UCSD-AML1 (cell line): ENCODE measurements at regions not wholly inside any gene's neighbourhood (a gene's known extent, or its start where the extent isn't known, plus 50 kb on each side); places are given as distances from the start of the nearest gene placed in this dataset.

Source experiments
- DNase-seq: peaks from one replicate; lab custom pipeline; 2025; ENCODE audit not compliant: unreplicated experiment; lab: John Stamatoyannopoulos, UW

DNA sequence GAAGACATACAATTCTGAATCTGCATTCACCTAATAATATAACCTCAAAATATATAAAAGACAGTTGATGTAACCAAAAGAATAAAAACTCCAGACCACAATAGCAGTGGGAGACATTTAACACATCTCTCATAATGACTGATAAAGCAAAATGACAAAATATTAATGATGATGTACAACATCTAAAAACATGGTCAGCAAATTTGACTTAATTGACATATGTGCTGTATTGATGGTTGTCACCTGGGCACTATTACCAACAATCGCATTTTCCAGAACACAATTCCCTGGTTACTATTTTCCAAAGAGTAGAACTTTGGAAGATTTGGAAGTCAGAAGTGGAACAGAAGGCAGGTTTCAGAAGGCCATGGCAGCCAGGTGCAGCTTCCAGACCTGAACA, 899.5 kb upstream of the CELF2 start:
- no peak for DNase-seq

DNA sequence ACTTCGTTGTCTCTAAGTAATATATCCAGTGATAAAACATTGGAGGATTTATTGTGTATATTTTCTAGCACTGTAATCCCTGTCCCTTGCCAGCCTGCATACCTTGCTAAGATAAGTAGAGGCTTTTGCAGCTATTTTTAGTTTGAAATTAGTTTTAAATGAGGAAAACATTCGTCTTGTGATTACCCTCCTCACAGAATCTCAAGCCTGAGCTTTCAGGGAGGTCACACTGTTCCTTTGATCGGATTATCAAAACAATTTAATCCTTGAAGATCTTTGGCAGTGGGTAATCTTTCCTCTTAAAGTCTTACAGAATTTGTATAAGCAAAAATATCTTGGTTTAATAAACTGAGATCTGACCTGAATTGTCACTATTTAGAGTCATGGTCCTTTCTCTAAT, 897.0 kb upstream of the CELF2 start:
- DNase-seq = no peak

DNA sequence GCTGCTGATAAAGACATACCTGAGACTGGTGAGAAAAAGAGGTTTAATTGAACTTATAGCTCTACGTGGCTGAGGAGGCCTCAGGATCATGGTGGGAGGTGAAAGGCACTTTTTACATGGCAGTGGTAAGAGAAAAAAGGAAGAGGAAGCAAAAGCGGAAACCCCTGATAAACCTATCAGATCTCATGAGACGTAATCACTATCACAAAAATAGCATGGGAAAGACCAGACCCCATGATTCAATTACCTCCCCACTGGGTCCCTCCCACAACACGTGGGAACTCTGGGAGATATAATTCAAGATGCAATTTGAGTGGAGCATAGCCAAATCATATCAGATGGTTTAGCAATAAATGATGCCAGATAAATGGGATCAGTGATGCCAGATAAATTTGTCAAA, 892.0 kb upstream of the CELF2 start:
- DNase-seq = no peak

DNA sequence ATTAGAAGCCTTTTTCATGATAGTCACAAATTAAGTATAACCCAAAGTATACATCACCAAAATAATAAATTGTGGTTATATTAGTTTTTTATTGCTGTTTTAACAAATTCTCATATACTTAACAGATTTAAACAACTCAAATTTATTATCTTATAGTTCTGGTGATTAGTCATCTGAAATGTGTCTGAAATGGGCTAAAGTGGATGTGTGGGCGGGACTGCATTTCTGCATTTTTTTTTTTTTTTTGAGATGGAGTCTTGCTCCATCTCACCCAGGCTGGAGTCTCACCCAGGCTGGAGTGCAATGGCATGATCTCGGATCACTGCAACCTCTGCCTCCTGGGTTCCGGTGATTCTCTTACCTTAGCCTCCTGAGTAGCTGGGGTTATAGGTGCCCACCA, 891.5 kb upstream of the CELF2 start:
- no peak for DNase-seq

DNA sequence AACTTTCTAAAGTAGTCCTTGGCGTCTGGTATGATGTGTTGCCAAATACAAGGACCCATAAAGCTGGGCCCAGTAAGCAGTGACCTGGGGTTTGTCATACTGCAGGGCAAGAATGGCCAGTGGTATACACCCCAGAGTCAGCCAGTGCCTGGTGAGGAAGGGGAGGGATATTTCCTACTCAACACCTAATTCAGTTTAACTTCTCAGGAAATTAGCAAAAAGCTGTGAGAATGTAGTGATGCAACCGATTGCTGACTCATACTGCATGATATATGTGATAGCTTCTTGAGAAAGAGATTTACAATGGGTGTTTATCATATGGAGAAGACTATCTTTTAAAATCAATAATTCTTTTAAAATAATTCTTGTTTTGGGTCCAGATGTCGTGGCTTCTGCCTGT, 889.3 kb upstream of the CELF2 start:
- no peak for DNase-seq

DNA sequence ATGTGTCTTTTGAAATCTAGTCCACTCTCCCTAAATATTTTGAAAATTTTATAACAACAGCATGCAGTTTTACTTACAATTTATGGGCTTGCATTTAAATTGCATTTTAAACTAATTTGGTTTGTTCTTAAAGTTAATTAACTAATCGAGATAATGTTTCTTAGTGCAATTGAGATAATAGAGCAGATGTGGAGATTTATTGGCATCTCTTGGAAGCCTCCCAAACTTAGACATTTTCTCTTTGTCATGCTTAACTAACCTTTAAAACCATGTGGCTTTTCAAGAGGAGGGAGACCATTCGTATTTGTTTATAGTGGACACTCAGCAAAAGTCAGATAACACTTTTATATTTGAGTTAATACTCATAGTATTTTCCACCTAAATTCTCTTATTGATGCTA, 887.0 kb upstream of the CELF2 start:
- DNase-seq = no peak

DNA sequence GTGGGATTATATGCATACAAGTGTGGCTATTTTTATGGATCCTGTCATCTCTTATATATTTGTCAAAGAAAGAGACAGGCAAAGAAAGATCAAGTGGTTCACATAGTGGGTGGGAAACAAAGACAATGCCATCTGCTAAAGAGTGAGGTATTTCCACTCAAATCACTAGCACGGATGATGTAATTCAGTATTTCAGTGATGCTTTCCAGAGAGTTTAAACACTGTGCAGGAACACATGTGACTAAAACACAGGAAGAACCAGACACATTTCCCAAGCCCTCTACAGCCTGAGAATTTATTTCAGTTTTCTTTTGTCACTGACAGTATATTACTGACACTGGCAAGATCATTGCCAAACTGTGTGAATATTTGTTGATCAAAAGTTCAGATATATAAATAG, 885.7 kb upstream of the CELF2 start:
- DNase-seq = no peak

DNA sequence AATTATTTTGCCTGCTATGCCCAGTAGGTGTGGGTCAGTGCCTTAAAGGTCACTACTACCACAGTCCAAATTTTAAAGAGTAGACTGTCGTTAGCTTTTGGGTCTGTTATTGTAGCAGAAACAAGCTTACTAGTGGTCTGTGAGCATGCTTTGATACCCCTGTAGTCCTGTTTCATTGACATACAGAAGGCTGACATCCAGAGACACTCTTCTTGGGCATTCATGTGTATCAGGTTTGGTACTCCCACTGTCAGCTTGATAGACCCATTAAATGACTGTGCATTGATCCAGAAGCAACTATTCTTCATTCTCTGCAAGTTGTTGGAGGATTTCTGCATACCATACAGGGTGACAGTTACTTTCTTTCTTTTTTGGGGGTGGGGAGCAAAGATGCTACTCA, 884.4 kb upstream of the CELF2 start:
- DNase-seq = no peak

DNA sequence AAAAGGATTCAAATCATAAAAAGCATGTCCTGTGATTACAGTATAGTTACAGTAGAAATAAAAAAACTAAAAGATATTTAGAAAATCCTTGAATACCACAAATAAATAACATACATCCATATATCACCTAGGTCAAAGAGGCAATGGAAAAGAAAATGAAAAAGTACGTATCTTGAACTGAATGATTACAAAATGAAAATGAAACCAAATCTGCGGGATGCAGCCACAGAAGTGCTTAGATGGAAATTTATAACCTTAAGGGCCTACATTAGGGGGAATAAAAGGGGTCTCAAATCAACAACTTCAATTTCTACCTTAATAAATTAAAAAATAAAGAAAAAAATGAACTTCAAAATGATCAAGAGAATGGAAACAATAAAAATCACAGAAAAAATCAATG, 879.0 kb upstream of the CELF2 start:
- no peak for DNase-seq

DNA sequence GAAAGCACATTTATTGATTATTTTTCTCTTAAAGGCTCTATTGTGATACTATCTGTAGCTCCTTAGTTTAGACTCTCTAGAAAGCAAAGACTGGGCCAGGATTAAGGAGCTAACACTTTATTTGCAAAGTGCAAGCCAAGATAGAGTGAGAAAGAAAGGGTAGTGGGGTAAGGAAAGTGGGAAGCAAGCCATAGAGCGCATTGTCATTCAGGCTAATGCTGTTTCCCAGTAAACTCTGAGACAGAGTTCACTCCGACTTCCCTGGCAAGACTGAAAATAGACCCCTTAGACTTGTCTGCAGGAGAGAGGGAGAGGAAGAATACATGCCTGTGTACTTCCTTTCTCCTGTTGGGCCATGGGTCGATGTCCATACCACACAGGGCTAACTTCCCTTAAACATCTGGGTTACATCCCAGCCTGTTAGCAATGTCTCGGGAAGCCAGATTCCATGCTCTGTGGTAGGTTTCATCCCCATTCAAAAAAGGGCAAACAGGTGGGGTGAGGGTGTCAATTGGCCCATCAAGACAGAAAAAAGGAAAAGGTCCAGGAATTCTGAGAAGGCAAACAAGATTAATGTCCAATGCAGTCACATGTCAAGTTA, 875.8 kb upstream of the CELF2 start:
- no peak for DNase-seq

DNA sequence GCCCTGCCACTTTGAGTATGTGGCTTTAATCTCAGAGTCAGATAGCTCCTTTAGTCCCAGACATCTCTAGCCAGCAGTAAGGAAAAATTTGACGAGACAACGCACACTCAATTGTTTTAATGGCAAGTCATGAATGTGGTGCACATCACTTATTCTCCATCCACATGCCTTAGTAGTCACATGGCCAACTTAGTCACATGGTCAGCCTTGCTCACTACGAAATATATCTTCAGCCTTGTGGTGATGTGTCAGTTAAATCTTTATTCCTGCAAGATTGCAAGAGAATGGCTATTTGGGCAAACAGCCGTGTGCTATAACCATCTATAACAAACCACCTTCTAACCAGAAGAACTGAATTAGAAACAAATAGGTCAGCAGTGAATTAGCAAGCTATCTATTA, 871.1 kb upstream of the CELF2 start:
- DNase-seq = no peak

DNA sequence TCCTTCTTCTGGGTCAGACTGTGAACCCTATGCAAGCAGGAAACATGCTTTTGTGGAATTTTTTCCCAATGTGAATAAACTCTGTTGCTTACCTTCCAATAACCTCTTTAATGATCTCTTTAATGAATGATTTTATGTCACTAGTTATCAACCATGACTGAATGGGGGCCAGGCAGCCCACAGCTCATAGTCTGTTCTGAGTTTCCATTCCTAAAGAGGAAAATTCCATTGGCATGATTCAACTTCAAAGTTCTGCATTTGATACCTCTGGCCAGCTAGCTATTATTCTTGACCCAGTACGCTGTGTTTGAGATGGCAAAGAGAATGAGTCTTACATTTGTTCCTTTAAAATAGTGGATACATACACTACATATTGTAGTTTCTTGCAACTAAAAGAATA, 867.8 kb upstream of the CELF2 start:
- no peak for DNase-seq

DNA sequence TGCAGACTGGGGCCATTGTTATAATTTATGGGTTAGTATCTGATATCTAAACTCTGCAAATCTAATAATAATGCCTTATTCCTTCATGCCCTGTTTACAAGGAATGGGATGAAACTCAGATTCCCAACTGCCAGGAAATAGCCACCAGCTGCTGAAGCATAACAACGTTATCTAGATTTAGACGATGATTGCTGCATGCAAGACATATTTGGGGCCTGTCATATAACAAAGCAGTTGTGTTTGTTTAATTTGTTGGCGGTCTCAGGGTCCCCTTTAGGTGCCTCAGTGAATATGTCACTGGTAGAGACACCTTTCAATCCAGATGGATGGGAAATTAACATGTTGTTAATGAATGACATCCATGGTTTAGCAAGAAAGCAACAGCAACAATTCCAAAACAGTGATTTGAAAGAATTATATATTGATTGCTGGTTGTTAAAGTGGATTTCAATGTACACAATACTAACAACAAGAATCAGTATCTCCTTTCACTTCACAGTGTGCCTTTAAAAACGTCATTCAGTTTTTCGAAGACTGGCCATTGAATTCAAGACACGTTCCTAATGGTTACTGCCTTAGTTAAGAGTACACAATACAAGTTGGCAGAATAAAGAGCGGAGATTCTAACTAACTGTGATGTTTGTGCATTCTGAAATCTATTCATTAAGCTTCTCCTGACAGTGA, 860.6 kb upstream of the CELF2 start:
- DNase-seq = no peak

DNA sequence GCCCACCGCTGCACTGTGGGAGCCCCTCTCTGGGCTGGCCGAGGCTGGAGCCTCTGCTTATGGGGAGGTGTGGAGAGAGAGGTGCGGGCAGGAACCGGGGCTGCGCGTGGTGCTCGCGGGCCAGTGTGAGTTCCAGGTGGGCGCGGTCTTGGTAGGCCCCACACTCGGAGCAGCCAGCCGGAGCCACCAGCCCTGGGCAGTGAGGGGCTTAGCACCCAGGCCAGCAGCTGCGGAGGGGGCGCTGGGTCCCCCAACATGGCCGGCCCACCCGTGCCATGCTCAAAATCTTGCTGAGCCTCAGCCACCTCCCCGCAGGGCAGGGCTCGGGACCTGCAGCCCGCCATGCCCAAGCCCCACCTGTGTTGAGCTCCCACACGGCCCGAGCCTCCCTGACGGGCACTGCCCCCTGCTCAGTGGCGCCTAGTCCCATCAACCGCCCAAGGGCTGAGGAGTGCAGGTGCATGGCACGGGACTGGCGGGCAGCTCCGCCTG, 856.8 kb upstream of the CELF2 start:
- no peak for DNase-seq

DNA sequence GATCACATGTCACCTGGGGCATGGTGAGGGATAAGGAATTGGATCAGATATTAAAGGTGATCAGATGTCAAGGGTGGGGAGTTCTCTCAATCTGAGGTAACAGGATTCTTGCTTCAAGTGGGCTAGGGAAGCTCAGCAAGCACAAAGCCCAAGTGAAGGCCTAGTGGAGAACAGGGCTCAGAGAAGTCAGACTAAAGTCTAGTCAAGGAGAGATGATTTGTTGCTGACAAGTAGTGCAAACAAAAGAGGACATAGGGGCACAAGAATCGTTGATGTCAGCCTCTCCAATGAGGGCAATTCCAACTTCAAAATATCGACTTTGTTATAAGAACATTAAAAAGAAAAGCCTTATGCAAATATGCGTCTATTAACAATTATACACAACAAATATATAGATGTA, 852.8 kb upstream of the CELF2 start:
- no peak for DNase-seq

DNA sequence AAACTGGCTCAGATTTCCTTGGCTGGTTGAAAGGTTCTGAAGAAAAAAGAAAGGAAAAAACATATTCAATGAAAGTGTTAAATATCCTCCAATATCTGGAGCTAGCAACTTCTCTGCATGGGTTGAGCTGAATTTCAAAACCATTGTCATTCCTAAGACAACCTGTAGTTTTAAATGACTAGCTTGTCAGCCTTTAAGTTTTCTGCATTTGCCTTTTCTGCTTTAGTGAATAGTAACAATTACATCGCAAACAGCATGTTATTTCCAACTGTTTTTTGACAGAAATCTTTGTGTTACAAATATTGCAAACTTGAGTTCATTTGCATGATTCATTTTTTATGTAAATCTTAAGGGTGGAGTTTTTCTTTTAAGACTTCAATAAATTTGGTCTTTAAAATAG, 852.3 kb upstream of the CELF2 start:
- DNase-seq = no peak

DNA sequence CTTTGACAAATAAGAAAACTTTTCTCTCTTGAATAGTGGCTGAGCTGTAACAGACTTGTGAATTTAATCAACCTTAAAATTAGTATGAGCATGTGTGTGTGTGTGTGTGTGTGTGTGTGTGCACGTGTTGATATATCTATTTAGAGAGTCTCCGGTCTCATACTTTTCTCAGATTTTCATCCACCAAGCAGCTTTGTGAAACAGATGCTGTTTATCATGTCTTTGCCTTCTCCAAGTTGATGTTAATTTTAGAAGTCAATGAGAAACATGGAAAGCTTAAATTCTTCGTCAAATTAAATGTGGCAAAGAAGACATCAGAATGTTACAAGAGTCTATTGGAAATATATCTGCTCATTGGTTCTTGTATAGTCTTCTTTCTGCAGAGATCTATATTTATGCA, 839.2 kb upstream of the CELF2 start:
- no peak for DNase-seq

DNA sequence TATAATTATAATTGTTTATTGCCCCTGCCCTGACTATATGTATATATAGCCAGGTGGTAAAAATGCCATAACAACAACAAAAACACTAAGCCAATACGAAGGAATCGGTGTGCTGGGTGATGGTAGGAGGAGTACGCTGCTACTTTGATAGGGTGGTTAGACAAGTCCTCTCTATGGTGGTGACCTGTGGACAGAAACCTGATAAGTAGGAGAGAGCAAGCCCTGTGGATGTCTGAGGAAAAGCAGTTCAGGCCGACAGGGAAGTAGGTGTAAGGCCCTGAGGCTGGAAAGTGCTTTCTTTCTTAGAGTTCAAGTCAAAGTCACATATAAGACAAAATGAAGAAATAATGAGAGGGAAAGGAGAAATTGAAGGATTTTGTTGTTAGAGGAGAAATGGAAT, 823.8 kb upstream of the CELF2 start:
- DNase-seq = no peak

DNA sequence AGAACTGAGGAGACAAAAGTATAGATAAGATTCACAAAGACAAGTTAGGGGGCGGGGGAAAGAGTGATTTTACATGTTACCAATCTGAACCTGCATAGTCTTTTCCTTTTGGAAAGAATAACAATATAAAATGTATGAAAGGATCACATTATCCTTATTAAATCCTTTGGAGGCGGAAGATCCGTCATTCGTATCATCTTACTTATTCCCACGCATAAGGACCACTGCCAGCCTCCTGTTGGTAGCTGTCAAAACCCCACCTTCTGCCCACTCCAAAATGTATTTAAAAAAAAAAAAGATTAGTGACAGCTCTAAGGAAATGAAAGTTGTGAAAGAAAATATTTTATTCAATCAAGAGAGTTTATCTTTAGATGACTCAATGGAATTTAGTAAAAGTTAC, 821.0 kb upstream of the CELF2 start:
- no peak for DNase-seq

DNA sequence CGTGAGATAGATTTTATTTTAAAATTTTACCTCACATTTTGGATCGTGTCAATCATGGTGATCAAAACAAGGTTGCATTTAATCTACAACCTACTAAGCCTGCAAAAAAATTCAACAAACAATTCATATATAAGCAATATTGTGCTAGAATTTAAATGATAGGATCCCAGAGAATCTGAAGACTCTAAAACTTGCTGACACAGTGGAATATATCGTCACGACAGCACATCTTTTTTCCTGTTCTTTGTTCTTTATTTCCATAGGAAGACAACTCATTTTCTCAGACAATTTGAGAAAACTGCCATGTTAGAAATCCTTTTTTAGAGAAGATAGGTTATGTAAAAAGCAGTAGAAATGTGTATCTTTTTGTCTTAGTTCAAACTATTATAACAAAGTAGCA, 820.2 kb upstream of the CELF2 start:
- DNase-seq = no peak

DNA sequence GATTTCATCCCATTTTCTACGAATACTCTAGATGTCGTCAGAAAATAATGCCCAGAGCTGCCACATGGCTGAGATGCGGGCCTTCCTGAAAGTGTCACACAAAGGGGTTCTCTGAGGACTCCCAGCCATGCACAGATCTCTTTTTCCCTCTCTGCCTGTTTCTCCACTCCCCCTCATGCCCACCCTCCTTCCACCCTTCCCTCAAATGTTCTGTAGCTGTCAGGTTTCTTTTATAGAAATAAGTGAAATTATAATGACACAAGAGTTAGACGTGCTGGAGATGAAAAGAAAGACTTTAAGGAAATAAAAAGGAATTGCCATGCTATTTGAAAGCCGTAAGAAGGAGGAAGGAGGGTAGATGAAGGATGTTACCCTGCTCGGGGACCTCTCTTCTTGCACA, 819.3 kb upstream of the CELF2 start:
- no peak for DNase-seq

DNA sequence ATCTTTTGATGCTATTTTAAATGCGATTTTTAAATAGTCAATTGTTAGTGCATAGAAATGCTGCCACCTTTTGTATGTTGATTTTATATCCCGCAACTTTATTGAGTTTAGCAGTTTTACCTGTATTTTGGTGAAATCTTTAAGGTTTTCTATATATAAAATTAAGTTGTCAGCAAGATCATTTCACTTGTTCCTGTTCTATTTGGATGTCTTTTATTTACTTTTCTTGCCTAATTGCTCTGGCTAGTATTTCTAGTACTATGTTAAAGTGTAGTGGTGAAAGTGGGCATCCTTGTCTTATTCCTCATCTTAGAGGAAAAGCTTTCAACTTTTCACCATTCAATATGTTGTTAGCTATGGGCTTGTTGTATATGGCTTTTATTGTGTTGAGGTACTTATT, 813.3 kb upstream of the CELF2 start:
- DNase-seq = no peak

DNA sequence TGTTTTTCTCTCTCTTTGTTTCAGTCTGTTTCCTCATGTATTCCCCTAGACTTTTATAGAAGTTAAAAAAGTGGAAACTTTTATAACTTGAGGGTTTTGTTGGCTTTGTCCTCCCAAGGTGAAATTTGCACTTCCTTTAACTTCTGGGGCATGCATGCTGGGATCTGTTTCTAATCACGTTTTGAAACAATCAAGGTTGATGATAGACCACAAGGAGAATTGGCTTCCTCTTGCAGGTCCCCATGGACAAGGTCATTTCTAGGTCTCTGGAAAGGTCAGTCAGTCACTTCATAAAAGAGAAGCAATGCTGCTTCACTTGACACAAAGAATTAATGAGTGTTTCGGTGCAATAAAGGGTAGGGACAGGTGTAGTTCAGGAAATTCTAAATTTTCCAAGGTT, 811.8 kb upstream of the CELF2 start:
- DNase-seq = no peak
